HG02870 (cell line): ENCODE measurements at regions not wholly inside any gene's neighbourhood (a gene's known extent, or its start where the extent isn't known, plus 50 kb on each side); places are given as distances from the start of the nearest gene placed in this dataset.
"Not testable (repeated sequence)": the region's sequence is repeated elsewhere in the genome, so short reads cannot be mapped to it uniquely, and the experiment has no call there.

Source experiments
- ATAC-seq: cut with Tn5 transposase; IDR thresholded peaks from one replicate; pipeline ENCODE4 v1.9.1; 2021; ENCODE audit warnings: mild to moderate bottlenecking, moderate library complexity; ENCODE audit not compliant: unreplicated experiment

- ATAC-seq, result no peak
Observed at GRCh38 chrX:5314148-5314547, 914.5 kb downstream of the NLGN4X start.

DNA sequence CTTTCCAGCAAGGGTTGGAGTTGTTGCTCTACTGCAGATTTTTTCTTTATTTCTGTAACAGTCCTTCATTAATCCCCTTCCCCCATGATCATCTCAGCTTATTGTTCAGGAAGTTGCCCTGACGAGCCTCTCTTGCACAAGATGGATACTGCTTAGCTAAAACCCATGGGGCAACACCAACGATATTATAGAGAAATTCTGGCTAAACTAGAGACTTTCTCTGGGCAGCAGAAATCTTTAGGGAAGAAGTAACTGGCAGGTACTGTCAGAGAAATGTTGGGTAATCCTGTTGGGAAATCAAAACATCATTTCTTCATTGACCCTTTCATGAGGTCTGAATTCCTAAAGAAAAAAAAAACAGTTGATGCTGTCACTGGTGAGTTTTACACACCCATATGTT is 921.3 kb downstream of the NLGN4X start:
- ATAC-seq, result no peak

DNA sequence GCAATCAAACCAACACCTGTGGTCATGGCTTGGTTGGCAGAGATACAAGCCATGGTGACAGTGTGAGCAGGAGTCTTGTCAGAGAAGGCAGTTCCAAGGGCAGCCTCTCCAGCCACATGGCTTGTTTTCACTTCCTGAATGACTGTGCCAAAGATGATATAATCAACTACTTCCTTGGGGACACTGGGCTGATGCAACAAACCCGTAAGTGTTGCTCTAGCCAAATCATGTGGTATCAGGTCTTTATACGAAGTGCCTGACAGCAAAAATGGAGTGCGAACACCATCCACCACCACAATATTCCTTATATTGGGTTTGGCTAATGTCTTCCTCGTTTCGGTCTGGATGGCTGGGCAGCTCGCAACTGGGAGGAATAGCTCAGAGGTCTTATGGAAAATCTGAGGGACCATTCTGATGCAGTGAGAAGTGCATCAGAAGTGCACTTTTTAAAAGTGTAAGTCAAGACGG is 922.0 kb downstream of the NLGN4X start:
- no peak for ATAC-seq

- no peak for ATAC-seq
Observed at GRCh38 chrX:5305452-5305851, 923.2 kb downstream of the NLGN4X start.

DNA sequence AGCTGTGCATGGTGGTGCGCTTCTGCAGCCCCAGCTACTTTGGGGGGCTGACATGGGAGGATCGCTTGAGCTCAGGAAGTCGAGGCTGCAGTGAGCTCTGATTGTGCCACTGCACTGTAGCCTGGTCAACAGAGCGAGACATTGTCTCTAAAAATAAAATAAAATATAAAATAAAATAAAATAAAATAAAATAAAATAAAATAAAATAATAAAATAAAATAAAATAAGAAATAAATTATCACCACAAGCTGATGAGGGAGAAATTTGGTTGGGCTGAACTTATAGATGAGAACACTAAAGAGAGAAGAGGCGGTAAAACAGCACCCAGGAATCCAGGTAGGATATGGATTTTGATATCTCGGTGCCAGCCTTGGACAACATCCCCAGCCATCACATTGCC is 933.7 kb downstream of the NLGN4X start:
- no peak for ATAC-seq

DNA sequence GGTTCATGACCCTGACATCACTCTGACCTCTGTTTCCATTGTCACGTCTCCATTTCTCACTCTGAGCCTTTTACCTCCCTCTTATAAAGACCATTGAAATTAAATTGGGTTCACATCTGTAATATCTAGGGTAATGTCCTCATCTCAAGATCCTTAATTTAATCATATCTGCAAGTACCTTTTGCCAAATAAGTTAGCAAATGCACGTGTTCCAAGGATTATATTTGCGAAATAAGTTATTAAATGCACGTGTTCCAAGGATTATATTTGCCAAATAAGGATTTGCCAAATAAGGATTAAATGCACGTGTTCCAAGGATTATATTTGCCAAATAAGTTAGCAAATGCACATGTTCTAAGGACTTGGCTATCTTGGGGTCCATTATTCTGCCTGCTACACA is 938.0 kb downstream of the NLGN4X start:
- ATAC-seq, result no peak

GRCh38 chrX:5289949-5290348 is 938.7 kb downstream of the NLGN4X start:
- not testable (repeated sequence) for ATAC-seq

DNA sequence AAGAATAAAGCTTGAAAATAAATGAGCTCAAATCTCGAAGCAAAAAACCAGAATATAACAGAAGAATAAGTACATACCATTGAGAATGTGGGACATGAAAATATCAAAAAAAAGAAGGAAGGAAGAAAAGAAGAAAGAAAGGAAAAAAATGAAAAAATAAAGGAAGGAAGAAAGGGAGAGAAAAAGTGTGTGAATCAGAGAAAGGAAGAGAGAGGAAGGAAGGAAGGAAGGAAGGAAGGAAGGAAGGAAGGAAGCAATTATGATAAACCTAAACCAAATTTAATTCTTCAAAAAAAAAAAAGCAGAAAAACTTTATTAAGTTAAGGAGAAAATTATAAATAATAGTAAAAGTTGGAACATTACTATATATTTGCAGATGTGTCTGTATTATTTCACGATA is 949.8 kb downstream of the NLGN4X start:
- no peak for ATAC-seq

GRCh38 chrX:5265324-5265850 is 963.3 kb downstream of the NLGN4X start:
- no peak for ATAC-seq

- ATAC-seq, result no peak
Observed at GRCh38 chrX:5250106-5250505, 978.6 kb downstream of the NLGN4X start.

DNA sequence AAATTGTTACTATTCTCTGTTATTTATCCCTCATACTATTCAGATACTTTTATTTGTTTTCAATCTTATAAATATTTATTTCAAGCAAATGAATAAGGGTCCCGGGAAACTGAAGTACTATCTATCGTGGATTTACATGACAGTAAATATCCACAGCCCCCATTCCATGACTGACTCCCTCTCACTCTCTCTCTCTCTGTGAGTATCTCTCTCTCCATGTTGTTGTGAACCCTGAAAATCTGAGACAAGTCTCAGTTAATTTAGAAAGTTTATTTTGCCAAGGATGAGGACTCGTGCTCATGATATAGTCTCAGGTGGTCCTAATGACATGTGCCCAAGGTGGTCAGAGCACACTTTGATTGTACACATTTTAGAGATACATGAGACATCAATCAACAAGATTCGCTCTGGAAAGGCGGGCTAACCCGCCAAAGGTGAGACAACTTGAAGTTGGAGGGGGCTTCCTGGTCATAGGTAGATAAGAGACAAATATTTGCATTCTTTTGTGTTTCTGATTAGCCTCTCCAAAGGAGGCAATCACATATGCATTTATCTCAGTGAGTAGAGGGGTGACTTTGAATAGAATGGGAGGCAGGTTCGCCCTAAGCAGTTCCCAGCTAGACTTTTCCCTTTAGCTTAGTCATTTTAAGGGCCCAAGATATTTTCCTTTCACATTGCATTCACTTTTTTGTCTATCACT is 986.4 kb downstream of the NLGN4X start:
- no peak for ATAC-seq

GRCh38 chrX:5236749-5237148 is 991.9 kb downstream of the NLGN4X start:
- ATAC-seq, result no peak

DNA sequence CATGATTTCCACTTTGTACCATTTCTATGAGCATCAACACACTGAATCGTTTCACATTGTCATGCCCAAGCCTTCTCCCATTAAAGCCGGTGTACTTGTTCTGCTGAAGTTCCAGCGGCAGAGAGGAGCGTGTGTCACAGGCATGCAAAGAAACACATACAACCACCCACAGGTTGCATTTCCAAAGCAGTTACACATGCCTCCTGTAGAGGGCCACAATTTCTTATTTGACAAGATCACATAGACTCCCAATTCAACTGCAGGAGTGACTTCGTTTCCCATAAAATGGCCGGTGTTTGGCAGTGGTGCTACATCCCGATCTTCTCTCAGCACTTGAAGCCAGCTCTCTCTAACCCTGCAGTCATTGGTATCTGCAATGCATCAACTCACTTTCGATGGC is 992.6 kb downstream of the NLGN4X start:
- ATAC-seq, result no peak

GRCh38 chrX:5233830-5234229 is 994.8 kb downstream of the NLGN4X start:
- no peak for ATAC-seq

DNA sequence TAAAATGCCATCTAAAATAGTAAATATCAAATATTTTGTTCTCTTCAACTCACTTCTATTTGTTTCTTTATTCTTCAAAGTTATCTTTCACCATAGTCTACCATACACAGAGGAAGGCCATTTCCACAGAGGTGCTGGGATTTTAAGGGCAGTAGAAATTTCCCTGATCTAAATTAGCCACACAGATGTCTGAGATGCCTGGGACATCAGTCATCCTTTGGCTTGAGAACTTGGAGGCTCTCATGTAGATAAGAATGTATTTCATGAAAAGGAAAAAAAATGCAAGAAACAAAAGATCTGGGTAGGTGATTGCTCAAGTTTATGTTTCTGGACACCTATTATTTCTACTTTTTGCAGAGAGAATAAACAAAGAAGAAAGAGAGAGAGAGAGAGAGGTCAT is 1008.2 kb downstream of the NLGN4X start:
- no peak for ATAC-seq

DNA sequence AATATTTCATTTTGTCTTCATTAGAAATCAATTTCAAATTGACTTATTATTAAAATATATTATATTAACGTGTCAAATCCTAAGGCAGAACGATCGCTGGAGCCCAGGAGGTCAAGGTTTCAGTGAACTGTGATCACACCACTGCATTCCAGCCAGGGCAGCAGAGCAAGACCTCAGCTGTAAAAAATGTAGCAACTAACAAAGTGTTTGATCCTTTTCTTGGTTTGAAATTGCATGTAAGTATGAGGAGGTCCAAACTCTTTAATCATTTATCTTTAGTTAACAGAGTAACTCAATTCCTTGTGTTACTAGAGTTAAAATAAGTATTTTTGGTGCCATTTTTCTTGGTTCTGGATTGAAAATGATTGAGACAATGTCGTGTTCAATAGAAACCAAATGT is 1033.9 kb downstream of the NLGN4X start:
- ATAC-seq, result no peak

DNA sequence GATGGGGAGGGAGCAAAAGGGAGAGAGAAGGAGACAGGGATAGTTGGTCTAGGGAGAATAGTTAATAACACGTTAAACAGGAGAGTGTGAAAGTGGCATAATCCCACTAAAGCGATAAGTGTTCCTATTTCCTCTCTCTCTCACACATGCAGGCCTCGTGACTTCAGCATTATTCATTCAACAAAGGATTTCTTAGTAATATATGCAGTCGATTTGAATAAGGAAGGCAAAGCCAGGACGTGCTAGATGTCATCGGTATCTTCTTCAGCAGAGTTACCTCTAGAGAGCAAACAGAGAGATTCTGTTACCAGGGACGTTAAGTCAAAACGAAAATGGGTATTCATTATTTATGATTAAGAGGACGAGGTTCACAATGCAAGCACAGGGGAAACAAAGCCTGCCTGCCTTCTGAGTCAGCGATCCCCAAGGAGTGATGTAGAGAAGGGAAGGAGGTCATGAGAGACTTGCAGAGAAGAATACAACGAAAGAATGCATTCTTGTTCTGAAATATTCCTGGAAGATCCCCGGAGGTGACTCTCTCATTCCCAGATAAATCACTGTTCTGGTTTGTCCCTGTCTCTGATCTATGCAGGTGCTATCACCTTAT is 1048.4 kb downstream of the NLGN4X start:
- ATAC-seq, result no peak

GRCh38 chrX:5176766-5177165 is 1051.9 kb downstream of the NLGN4X start:
- no peak for ATAC-seq

GRCh38 chrX:5163663-5164062 is 1065.0 kb downstream of the NLGN4X start:
- ATAC-seq, result no peak

DNA sequence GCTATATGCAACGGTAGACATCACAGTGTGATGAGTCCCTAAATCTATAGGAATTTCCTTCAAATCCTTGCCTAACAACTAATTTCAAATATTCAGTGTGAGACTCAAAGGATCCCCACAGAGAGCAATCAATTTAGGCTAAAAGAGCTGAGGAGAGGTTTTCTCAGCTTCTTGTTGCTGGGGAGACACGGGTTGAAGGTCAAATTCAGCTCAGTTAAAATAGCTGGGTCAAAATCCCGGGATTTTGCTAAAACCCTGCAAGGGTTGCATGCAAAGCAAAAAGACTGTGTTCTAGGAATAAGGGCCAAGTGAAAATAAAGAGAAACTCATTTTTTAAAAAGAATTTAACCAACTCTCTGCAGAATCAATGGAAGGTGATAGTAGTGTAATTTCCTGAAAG is 1073.4 kb downstream of the NLGN4X start:
- no peak for ATAC-seq

GRCh38 chrX:5145957-5146356 is 1082.7 kb downstream of the NLGN4X start:
- ATAC-seq, result no peak

DNA sequence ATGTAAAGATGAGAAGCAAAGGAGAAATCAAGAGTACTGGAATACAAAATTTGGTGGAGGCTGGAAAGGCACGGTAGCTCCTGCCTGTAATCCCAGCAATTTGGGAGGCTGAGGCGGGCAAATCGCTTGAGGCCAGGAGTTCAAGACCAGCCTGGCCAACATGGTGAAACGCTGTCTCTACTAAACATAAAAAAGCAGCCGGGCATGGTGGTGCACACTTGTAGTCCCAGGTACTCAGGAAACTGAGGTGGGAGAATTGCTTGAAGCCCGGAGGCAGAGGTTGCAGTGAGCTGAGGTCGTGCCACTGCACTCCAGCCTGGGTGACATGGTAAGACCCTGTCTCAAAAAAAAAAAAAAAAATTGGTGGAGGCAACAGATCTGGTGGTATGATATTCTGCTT is 1086.0 kb downstream of the NLGN4X start:
- ATAC-seq, result no peak
